Transverse colon (tissue), 4 donors: ENCODE measurements at regions not wholly inside any gene's neighbourhood (a gene's known extent, or its start where the extent isn't known, plus 50 kb on each side); places are given as distances from the start of the nearest gene placed in this dataset.

Experiments
- DNase-seq: peaks from one replicate; pipeline ENCODE4 v3.0.0-alpha.2; 2019
- H3K27ac ChIP-seq, 4 donors: fragments of 200-600 bp; sonication (generic); 2 replicates each; pipeline ENCODE4 v1.5.1; 2016 to 2018; ENCODE audit warnings: inconsistent platforms in 4 of 4
- H3K27me3 ChIP-seq: fragments of 200-600 bp; sonication (generic); 2 replicates; pipeline ENCODE4 v1.5.1; 2017; ENCODE audit warnings: inconsistent platforms
- H3K36me3 ChIP-seq, 4 donors: fragments of 200-600 bp; sonication (generic); 2 replicates each; pipeline ENCODE4 v1.5.1; 2017 to 2019; ENCODE audit warnings: inconsistent platforms in 4 of 4
- H3K4me1 ChIP-seq, 4 donors: fragments of 200-600 bp; sonication (generic); 2 replicates each; pipeline ENCODE4 v1.5.1; 2017 to 2020; ENCODE audit warnings: inconsistent platforms in 4 of 4
- H3K4me3 ChIP-seq, 4 donors: fragments of 200-600 bp; sonication (generic); 1 replicate in 1 of 4; 2 replicates in 3 of 4; pipeline versions ENCODE4 v1.5.1 to v1.6.1; 2017 to 2019; ENCODE audit warnings: inconsistent platforms in 4 of 4
- H3K9me3 ChIP-seq, 2 donors: fragments of 200-600 bp; sonication (generic); 2 replicates each; pipeline ENCODE4 v1.5.1; 2017 to 2019; ENCODE audit warnings: inconsistent platforms in 2 of 2
- CTCF ChIP-seq, 5 experiments: fragments of 200-600 bp in 3 of 5; fragments of 450-650 bp in 2 of 5; sonication (generic) in 3 of 5; IDR thresholded peaks; 1 replicate in 2 of 5; 2 replicates in 3 of 5; pipeline ENCODE4 v1.5.1; 2016 to 2017; ENCODE audit warnings: antibody characterized with exemption in 5 of 5, inconsistent platforms in 3 of 5, mild to moderate bottlenecking in 2 of 5, moderate library complexity in 1 of 5
- EP300 ChIP-seq: sonication (generic); formaldehyde crosslinking; IDR thresholded peaks from one replicate; pipeline ENCODE4 v1.6.1; 2017; ENCODE audit warnings: antibody characterized with exemption, low read depth
- POLR2A ChIP-seq: fragments of 450-650 bp; IDR thresholded peaks from one replicate; pipeline ENCODE4 v1.6.1; 2016; ENCODE audit warnings: antibody characterized with exemption, mild to moderate bottlenecking, moderate library complexity
- POLR2AphosphoS5 ChIP-seq, 3 donors: sonication (generic); formaldehyde crosslinking; IDR thresholded peaks; one replicate each; pipeline ENCODE4 v1.6.1; 2016; ENCODE audit warnings: antibody characterized with exemption in 3 of 3
- WGBS, 2 donors: methylation state at CpG; one replicate each; pipeline ENCODE4 v1.1.5; 2018; ENCODE audit warnings: low coverage in 1 of 2; 5-methylcytosine and 5-hydroxymethylcytosine counted together
- in situ Hi-C, 4 donors: fragments of 200-750 bp; cut with MboI; loops; one replicate each; pipeline versions ENCODE4 v1.15.0 to v1.15.1; 2017; ENCODE audit warnings: low sequenced_read_pairs in 3 of 4, low pct_ligation_motif_present in 1 of 4, low pct_unique_long_range_greater_than_20kb in 1 of 4
- intact Hi-C: fragments of 100-400 bp; cut with DNase I; formaldehyde crosslinking; loops from one replicate; pipeline ENCODE4 v1.15.1; 2023; ENCODE audit warnings: low total_unique reads
- small RNA-seq, 4 donors: library from RNA; depleted of rRNA; stranded (forward); fragments of <200 nt; gene quantifications; one replicate each; pipeline ENCODE3, GENCODE V24; 2016

- WGBS, 2 donors: 57 to 67% methylated on average over 2 to 7 of the region's 7 CpGs
- no peak for DNase-seq
- in situ Hi-C loops: no loop called here
These were observed 67.6 kb upstream of the GPR101 start for GRCh38 chrX:137101273-137101990.

More at GRCh38 chrX:137101273-137101990, 67.6 kb upstream of the GPR101 start:
- no peaks in the 10 kb centered on the region for H3K27me3 ChIP-seq
- no peaks in the 10 kb centered on the region for H3K4me1 ChIP-seq
- TF ChIP-seq CTCF (IDR thresholded peaks at IDR 0.05) (no peak), EP300 (no peak), POLR2AphosphoS5 (IDR thresholded peaks at IDR 0.05) (no peak), POLR2A (no peak)
- intact Hi-C loops: no loop called here
- no peak overlapping the region for H3K27ac ChIP-seq
- no peak overlapping the region for H3K4me3 ChIP-seq
- no peaks in the 10 kb centered on the region for H3K9me3 ChIP-seq
- no peaks in the 10 kb centered on the region for H3K36me3 ChIP-seq

Small RNA genes in the stretch of these regions (small RNA-seq; reads per million reads assigned to genes)
- gene AL355309.1: 0 reads per million in 4 donors
